MG63 (cell line): ENCODE measurements at regions not wholly inside any gene's neighbourhood (a gene's known extent, or its start where the extent isn't known, plus 50 kb on each side); places are given as distances from the start of the nearest gene placed in this dataset.

ENCODE experiments used
- DNase-seq: peaks from one replicate; pipeline ENCODE4 v3.0.0-alpha.2; 2020
- H3K27me3 ChIP-seq: fragments of 250-450 bp; sonication (Bioruptor Pico); 2 replicates; pipeline ENCODE4 v1.5.1; 2020; ENCODE audit warnings: mild to moderate bottlenecking, moderate library complexity
- H3K36me3 ChIP-seq: fragments of 250-450 bp; sonication (Bioruptor Pico); 2 replicates; pipeline ENCODE4 v1.5.1; 2020; ENCODE audit warnings: mild to moderate bottlenecking, moderate library complexity
- H3K4me3 ChIP-seq: fragments of 250-450 bp; sonication (Bioruptor Pico); 2 replicates; pipeline ENCODE4 v1.5.1; 2020; ENCODE audit warnings: mild to moderate bottlenecking, moderate library complexity
- H3K9me3 ChIP-seq: fragments of 250-450 bp; sonication (Bioruptor Pico); 2 replicates; pipeline ENCODE4 v1.5.1; 2020; ENCODE audit warnings: mild to moderate bottlenecking, moderate library complexity

GRCh38 chr18:21162786-21163185, 51.2 kb upstream of the ROCK1 start:
- DNase-seq: no peak
- H3K9me3 ChIP-seq: no peaks in the 10 kb centered on the region
- H3K4me3 ChIP-seq: no peak overlapping the region
- no peaks in the 10 kb centered on the region for H3K27me3 ChIP-seq
- H3K36me3 ChIP-seq: no peaks in the 10 kb centered on the region

GRCh38 chr18:21163647-21164547, 52.3 kb upstream of the ROCK1 start:
- Histone ChIP-seq H3K27me3 (no peaks in the 10 kb centered on the region), H3K36me3 (no peaks in the 10 kb centered on the region), H3K9me3 (no peaks in the 10 kb centered on the region), H3K4me3 (no peak overlapping the region)
- DNase-seq: peak; percentile 46

GRCh38 chr18:21164548-21165095, 53.0 kb upstream of the ROCK1 start:
- Histone ChIP-seq H3K27me3 (no peaks in the 10 kb centered on the region), H3K36me3 (no peaks in the 10 kb centered on the region), H3K9me3 (no peaks in the 10 kb centered on the region), H3K4me3 (no peak overlapping the region)
- DNase-seq: no peak

GRCh38 chr18:21167641-21168377, 56.2 kb upstream of the ROCK1 start:
- Histone ChIP-seq H3K36me3 (no peaks in the 10 kb centered on the region), H3K4me3 (no peak overlapping the region), H3K9me3 (no peaks in the 10 kb centered on the region), H3K27me3 (no peaks in the 10 kb centered on the region)
- DNase-seq: no peak

GRCh38 chr18:21168880-21169279, 57.3 kb upstream of the ROCK1 start:
- DNase-seq: no peak
- Histone ChIP-seq H3K27me3 (no peaks in the 10 kb centered on the region), H3K9me3 (no peaks in the 10 kb centered on the region), H3K36me3 (no peaks in the 10 kb centered on the region), H3K4me3 (no peak overlapping the region)

- Histone ChIP-seq H3K9me3 (no peaks in the 10 kb centered on the region), H3K27me3 (no peaks in the 10 kb centered on the region), H3K36me3 (no peaks in the 10 kb centered on the region), H3K4me3 (no peak overlapping the region)
- DNase-seq: no peak
Measured at GRCh38 chr18:21177822-21178221, 64.2 kb upstream of the GREB1L start.

- H3K27me3 ChIP-seq: no peaks in the 10 kb centered on the region
Measured at GRCh38 chr18:21179590-21180220, 62.3 kb upstream of the GREB1L start.

GRCh38 chr18:21180588-21180987, 61.4 kb upstream of the GREB1L start:
- Histone ChIP-seq H3K27me3 (no peaks in the 10 kb centered on the region), H3K4me3 (no peak overlapping the region), H3K9me3 (no peaks in the 10 kb centered on the region), H3K36me3 (no peaks in the 10 kb centered on the region)
- DNase-seq: no peak

More at GRCh38 chr18:21179590-21180220, 62.3 kb upstream of the GREB1L start:
- no peaks in the 10 kb centered on the region for H3K36me3 ChIP-seq
- DNase-seq: peak; percentile 11
- no peak overlapping the region for H3K4me3 ChIP-seq
- no peaks in the 10 kb centered on the region for H3K9me3 ChIP-seq

- no peaks in the 10 kb centered on the region for H3K27me3 ChIP-seq
- no peaks in the 10 kb centered on the region for H3K9me3 ChIP-seq
- H3K4me3 ChIP-seq: no peak overlapping the region
- DNase-seq: no peak
- H3K36me3 ChIP-seq: no peaks in the 10 kb centered on the region
Measured at GRCh38 chr18:21181766-21182165, 60.3 kb upstream of the GREB1L start.

- H3K4me3 ChIP-seq: no peak overlapping the region
- H3K27me3 ChIP-seq: no peaks in the 10 kb centered on the region
- no peaks in the 10 kb centered on the region for H3K9me3 ChIP-seq
- H3K36me3 ChIP-seq: no peaks in the 10 kb centered on the region
- DNase-seq: no peak
Measured at GRCh38 chr18:21183670-21184069, 58.4 kb upstream of the GREB1L start.

GRCh38 chr18:21184396-21184996, 57.5 kb upstream of the GREB1L start:
- no peak for DNase-seq
- Histone ChIP-seq H3K36me3 (no peaks in the 10 kb centered on the region), H3K27me3 (no peaks in the 10 kb centered on the region), H3K4me3 (no peak overlapping the region), H3K9me3 (no peaks in the 10 kb centered on the region)

- no peaks in the 10 kb centered on the region for H3K9me3 ChIP-seq
- H3K36me3 ChIP-seq: no peaks in the 10 kb centered on the region
- H3K4me3 ChIP-seq: no peak overlapping the region
- no peaks in the 10 kb centered on the region for H3K27me3 ChIP-seq
- DNase-seq: no peak
Measured at GRCh38 chr18:21187886-21188285, 54.1 kb upstream of the GREB1L start.

GRCh38 chr18:21191596-21192307, 50.3 kb upstream of the GREB1L start:
- Histone ChIP-seq H3K4me3 (no peak overlapping the region), H3K36me3 (no peaks in the 10 kb centered on the region), H3K9me3 (no peaks in the 10 kb centered on the region), H3K27me3 (peaks cover 3% of the 10 kb centered on the region; the same call in 1 of the 2 replicates)
- DNase-seq: peak; percentile 31
